ENCODE measurements at regions not wholly inside any gene's neighbourhood (a gene's known extent, or its start where the extent isn't known, plus 50 kb on each side); places are given as distances from the start of the nearest gene placed in this dataset.

- TF ChIP-seq POLR2A (IDR thresholded peaks at IDR 0.05) (no peak), CTCF (IDR thresholded peaks at IDR 0.05) (no peak), POLR2AphosphoS5 (IDR thresholded peaks at IDR 0.05) (no peak)
Measured at GRCh38 chr5:17340819-17341218, 123.4 kb downstream of the BASP1 start.

Data from breast epithelium (tissue), 3 donors.